Fibroblast of skin of scalp (primary cell): ENCODE measurements at regions not wholly inside any gene's neighbourhood (a gene's known extent, or its start where the extent isn't known, plus 50 kb on each side); places are given as distances from the start of the nearest gene placed in this dataset.

Experiments used
- DNase-seq: peaks from one replicate; pipeline ENCODE4 v3.0.0-alpha.2; 2013

GRCh38 chr13:106382534-106382933 is 152.9 kb downstream of the EFNB2 start:
- DNase-seq: no peak

DNA sequence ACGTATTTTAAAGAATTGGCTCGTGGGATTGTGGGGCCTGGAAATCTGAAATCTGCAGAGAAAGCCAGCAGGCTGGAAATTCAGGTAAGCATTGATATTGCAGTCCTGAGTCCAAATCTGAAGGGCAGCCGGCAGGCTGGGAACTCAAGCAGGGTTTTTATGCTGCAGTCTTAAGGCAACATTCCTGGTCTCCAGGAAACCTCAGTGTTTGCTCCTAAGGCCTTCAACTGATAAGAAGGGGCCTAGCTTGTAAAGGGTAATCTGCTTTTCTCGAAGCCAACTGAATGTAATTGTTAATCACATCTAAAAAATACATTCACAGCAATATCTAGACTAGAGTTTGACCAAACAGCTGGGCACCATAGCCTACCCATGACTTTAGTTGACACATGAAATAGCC is 154.4 kb downstream of the EFNB2 start:
- DNase-seq: no peak

DNA sequence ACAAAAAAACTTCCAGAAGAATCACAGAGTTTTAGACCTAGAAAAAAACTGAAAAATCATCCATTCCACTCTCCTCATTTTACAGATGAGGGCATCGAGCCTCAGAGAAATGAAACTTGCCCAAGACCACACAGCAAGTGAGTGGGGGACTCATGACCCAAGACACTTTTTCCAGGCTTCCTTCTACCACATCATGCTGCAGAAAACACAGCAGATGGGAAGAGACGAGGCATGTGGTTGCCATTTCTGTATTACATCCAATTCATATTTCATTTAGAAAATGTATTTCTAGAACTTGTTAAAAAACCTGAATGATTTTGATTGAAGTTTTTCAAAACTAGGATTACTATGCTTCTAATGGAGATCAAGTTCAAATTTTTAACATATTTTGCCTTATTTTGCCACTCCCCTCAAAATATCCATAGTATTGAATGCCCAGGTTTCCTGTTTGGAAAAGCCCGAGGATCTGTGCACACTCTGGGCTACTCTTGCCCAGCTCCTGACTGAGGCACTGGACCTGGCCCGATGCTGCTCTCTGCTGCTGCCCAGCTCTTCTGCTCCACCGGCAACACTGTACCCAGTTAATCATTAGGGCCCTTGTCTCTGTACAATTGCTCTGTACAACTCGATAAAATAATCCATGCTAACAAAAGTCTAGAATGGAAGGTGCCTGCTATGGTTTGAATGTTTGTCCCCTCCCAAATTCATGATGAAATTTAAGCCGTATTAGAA is 157.4 kb downstream of the EFNB2 start:
- no peak for DNase-seq

- DNase-seq: no peak
Observed at GRCh38 chr13:106377341-106377740, 158.1 kb downstream of the EFNB2 start.

DNA sequence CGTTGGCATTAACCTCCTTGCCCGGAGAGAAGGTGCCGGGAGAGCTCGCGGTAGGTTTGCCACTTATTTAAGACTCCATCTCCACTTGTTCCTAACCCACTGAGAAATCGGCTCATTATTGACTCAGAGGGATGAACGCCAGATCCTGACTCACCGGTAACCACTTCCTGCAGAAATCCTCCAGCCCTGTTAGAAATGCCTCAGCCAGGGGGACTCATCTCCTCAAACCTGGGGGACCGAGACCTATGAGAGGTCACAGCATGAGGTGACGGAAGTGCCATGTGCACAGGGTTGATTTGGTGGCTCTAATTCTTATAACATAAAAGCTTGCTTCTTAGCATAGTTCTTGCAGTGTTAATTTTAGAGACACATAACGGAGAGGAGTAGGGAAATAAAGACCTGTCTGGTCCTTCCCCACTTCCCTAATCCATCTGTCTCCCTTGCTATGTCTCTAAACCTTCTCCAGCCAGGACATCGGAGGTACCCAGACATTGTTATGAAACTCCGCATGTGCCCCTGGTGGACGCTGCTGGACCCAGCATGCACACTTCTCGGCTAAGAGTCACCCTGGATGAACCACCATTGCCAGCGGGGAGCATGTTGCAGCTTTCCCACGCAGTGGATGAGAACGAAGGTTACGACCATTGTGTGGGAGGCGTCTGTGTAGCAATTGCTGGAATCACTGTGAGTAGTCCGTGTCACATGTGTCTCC is 158.9 kb downstream of the EFNB2 start:
- peak; percentile 87 for DNase-seq

GRCh38 chr13:106375085-106375484 is 160.4 kb downstream of the EFNB2 start:
- DNase-seq: no peak

DNA sequence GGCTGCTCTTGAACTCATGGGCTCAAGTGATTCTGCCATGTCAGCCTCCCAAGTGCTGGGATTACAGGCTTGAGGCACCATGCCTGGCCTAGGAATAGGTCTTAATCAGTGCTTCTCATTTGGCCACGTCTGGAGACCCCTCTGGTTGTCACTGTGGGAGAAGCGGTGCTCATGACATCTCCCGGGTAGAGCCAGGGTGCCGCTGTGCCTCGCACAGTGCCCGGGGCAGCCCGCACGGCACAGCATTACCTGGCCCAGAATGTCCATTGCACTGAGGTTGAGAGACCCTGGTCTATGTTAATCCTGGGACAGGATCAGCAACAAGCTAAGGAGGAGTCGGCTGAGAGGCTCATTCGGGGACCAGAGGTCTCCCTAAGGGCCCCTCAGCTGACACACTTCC is 160.8 kb downstream of the EFNB2 start:
- DNase-seq: no peak

DNA sequence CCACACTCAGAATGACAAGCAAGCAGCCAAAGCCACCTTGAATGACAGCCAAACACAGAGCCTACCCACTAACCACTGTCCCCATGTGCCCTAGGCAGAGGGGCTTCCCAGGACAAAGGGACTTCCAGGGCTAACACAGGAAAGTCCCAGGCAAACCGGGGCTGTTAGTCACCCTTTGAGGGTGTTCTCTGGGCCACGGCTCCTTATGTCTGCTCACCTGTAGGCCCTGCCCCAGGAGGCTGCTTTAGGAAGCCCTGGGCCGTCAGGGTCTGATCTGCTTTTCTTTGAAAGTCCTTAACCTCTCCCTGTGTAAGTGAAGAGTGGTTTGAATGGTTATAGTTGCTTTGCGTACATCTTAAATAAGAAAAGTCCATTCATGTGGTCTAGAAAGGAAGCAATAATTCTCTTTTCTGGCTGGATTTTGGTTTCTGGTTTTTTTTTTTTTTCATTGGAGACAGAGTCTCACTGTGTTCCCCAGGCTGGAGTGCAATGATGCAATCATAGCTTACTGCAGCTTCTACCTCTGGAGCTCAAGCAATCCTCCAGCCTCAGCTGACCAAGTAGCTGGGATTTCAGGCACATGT is 161.4 kb downstream of the EFNB2 start:
- peak; percentile 72 for DNase-seq

DNA sequence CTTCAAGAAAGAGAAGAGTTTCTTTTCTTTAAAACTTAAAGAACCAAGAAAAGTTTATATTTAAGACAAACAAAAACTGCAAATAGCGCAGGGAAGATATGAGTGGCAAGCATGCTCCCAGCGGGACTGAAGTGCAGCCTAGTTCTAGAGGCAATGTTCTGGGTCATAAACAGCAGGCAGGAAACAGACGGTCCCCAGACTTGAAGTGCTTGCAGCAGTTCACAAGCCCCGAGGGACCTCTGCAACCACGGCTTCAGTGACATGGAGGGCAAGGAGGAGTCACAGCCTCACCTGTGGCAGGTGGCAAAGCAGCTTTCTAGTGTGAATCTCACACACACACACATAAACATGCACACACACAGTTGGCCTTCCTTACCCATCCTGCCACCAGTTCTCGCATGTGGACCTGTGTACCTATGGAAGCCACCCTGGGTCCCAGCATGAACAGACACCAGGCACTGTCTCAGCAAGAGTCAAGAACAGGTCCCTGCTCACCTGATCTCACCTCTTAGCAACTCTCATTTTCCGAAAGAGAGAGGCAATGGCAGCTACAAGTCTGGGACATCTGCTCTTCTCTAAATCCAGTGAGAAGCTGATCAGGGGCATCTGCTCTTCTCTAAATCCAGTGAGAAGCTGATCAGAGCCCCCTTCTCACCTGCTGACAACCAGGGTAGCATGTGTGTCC is 162.0 kb downstream of the EFNB2 start:
- DNase-seq: peak; percentile 29

DNA sequence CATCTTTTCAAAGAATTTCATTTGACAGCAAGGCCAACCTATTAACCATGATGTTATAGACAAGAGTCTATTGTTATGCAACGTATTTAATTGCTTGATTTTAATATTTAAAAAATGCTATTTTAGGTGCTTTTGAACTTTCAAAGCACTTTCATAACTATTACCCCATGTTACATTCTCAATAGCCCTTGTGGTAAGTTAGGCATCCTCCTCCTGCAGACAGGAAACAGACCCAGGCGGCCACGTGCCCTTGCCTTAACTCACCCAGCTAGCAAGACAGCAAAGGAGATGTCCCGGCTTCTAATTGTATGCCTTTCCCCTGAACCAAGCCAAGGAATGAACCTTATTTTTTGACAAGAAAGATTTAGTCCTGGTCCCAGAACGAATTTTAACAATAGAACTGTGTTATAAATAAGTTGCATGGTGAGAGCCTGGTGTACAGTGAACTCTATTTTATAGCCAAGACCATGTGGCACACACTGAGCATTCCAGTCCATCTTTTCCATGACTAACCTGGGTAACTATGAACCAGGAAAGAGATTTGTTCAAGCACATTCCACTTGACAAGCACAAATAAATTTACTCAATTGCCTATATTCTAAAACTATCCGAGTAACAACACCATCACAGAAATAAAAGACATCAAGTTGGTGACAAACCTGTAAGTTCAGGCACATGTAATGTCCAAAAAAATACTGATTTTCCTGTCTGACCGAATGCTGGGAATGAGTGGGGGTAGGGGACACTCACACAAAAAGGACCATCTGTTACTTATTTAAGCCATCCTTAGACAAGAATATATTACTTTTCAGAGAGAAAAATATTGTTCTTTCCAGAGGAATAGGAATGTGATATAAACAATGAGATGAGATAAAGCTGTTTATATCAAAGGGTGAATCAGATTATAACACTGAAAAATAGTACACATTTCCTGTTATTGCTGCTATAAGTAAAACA is 163.0 kb downstream of the EFNB2 start:
- peak; percentile 81 for DNase-seq

- no peak for DNase-seq
Observed at GRCh38 chr13:106371024-106371423, 164.4 kb downstream of the EFNB2 start.

DNA sequence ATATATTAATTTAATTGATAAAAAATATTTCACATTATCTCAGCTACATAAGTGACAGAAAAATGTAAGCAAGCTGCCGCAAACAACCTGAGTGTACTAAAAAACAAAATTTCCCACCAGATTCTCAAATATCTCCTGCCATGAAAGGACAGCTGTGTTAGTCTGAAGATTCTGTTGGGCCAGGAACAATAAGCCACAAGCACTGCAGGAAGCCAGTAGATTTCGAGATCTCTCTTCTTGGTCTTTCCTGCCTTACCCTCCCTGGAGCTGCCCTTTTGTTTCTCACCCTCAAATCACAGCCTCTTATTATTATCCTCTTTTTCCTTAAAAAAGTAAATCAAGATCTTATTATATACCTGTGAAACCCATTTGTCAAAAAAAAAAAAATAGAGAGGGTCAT is 165.6 kb downstream of the EFNB2 start:
- DNase-seq: no peak

GRCh38 chr13:106369091-106369490 is 166.4 kb downstream of the EFNB2 start:
- no peak for DNase-seq

- DNase-seq: peak; percentile 42
Observed at GRCh38 chr13:106367361-106367971, 168.0 kb downstream of the EFNB2 start.

- DNase-seq: no peak
Observed at GRCh38 chr13:106362707-106363106, 172.8 kb downstream of the EFNB2 start.

DNA sequence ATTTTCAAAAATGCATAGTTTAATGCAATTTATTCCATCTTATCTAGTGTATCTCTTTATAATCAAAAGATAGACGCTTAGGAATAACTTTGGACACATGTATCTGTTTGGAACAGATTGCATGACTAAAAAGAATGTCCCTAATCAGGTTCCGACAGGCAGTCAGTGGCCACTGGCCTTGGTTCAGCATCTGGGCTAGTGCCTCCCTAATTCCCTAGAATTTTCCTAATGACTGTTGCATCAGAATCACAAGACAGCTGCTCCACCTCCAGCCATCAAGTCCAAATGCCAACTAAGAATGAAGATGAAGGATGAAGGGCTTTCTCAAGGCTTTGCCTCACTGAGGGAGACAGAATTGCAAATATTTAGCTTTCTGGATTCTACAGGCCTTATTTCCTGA is 173.8 kb downstream of the EFNB2 start:
- DNase-seq: no peak

DNA sequence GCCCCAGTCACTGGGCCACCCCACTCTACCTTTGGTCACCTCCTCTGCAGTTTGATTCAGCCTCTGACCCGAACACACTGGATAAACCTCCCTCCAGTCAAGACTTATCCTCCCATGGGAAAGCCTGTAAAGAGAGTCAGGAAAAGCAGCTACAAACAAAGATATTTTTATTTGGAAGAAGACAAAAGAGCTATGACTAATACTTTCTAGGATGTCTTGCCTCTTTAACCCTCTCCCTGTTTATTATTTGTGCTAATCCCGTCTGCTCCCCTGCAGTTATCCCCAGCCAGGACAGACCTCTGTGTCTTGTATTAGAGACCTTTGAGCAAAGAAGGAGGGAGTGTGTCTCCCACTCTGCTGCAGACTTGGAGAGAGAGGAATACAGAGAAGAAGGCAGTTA is 178.3 kb downstream of the EFNB2 start:
- peak; percentile 43 for DNase-seq

DNA sequence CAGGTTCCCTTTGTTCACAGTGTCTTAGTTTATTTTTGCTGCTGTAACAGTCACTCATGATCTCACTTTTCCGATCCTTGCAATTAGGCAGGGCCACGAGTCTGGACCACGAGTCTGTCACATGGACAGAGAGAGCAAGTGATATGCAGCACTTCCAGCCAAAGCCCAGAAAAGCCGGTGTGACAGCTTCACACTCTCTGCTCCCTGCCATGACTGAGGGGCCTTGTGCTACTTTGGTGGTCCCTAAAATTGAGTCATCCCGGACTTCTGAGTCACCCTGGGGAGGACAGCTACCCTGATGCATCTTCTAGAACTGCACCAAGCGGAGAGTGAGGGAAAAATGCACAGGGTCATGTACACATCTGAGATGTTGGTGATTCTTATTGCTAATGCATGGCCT is 179.6 kb downstream of the EFNB2 start:
- DNase-seq: no peak

DNA sequence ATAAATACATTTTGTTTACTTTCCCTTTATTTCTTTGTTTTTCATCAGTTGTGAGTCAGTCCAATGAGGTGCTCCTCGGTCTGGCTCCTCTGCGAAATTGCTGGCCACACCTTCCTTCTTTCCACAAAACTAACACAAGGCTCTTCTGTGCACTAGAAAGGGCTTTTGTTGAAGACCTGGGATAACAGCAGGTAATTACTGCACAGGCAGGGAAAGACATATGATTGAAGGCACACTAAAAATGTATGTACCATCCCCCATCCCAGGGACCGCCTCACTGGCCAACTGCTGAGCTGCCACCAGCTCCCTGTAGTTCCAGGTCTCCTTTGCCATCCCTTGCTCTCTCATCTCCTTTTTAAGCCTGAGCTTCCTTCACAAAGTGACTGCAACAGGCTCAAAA is 180.5 kb downstream of the EFNB2 start:
- DNase-seq: no peak

DNA sequence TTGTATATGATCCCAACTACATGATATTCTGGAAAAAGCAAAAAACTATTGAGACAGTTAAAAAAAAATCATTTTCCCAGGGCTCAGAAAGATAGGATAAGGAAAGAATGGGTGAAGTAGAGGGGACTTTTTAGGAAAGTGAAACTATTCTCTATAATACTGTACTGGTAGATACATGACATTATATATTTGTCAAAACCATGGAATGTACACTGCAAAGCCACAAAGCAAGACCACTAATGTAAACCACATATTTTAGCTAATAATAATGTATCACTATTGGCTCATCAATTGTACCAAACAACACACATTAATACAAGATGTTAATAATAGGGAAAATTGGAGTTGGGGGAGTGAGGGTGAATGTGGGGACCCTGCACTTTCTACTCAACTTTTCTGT is 182.6 kb downstream of the EFNB2 start:
- peak; percentile 63 for DNase-seq

- no peak for DNase-seq
Observed at GRCh38 chr13:106351251-106351650, 184.2 kb downstream of the EFNB2 start.

- DNase-seq: no peak
Observed at GRCh38 chr13:106350208-106350607, 185.3 kb downstream of the EFNB2 start.
